HG02981 (cell line): ENCODE measurements at regions not wholly inside any gene's neighbourhood (a gene's known extent, or its start where the extent isn't known, plus 50 kb on each side); places are given as distances from the start of the nearest gene placed in this dataset.

ENCODE experiments used
- ATAC-seq: cut with Tn5 transposase; IDR thresholded peaks from one replicate; pipeline ENCODE4 v1.9.1; 2021; ENCODE audit warnings: mild to moderate bottlenecking, moderate library complexity; ENCODE audit not compliant: unreplicated experiment

GRCh38 chr2:5111581-5111980 is 580.6 kb upstream of the SOX11 start:
- no peak for ATAC-seq

- ATAC-seq = no peak
Observed at GRCh38 chr2:5119046-5119445, 573.1 kb upstream of the SOX11 start.

GRCh38 chr2:5121121-5121520 is 571.1 kb upstream of the SOX11 start:
- ATAC-seq = no peak

GRCh38 chr2:5121642-5122041 is 570.5 kb upstream of the SOX11 start:
- no peak for ATAC-seq

- ATAC-seq = no peak
Observed at GRCh38 chr2:5123582-5124196, 568.5 kb upstream of the SOX11 start.

GRCh38 chr2:5125017-5125730 is 567.0 kb upstream of the SOX11 start:
- no peak for ATAC-seq

- ATAC-seq = no peak
Observed at GRCh38 chr2:5132281-5132680, 559.9 kb upstream of the SOX11 start.

GRCh38 chr2:5140347-5140746 is 551.8 kb upstream of the SOX11 start:
- no peak for ATAC-seq

- ATAC-seq = no peak
Observed at GRCh38 chr2:5144159-5144558, 548.0 kb upstream of the SOX11 start.

- ATAC-seq = no peak
Observed at GRCh38 chr2:5145053-5145452, 547.1 kb upstream of the SOX11 start.

- no peak for ATAC-seq
Observed at GRCh38 chr2:5145801-5146200, 546.4 kb upstream of the SOX11 start.

GRCh38 chr2:5148392-5149085 is 543.6 kb upstream of the SOX11 start:
- ATAC-seq = no peak

GRCh38 chr2:5150871-5151270 is 541.3 kb upstream of the SOX11 start:
- no peak for ATAC-seq

- ATAC-seq = no peak
Observed at GRCh38 chr2:5164776-5165525, 527.2 kb upstream of the SOX11 start.

- ATAC-seq = no peak
Observed at GRCh38 chr2:5172923-5173322, 519.3 kb upstream of the SOX11 start.

GRCh38 chr2:5173876-5174535 is 518.2 kb upstream of the SOX11 start:
- ATAC-seq = no peak

- ATAC-seq = no peak
Observed at GRCh38 chr2:5175231-5175630, 517.0 kb upstream of the SOX11 start.

GRCh38 chr2:5176764-5177163 is 515.4 kb upstream of the SOX11 start:
- ATAC-seq = no peak

GRCh38 chr2:5183031-5183430 is 509.2 kb upstream of the SOX11 start:
- no peak for ATAC-seq

GRCh38 chr2:5187283-5187682 is 504.9 kb upstream of the SOX11 start:
- no peak for ATAC-seq

- no peak for ATAC-seq
Observed at GRCh38 chr2:5188636-5189035, 503.5 kb upstream of the SOX11 start.
